ENCODE measurements at regions not wholly inside any gene's neighbourhood (a gene's known extent, or its start where the extent isn't known, plus 50 kb on each side); places are given as distances from the start of the nearest gene placed in this dataset.

- TF ChIP-seq EZH2 (IDR thresholded peaks at IDR 0.05; ENCODE audit: low read length): no peak
- TF ChIP-seq CTCF (optimal IDR thresholded peaks at IDR 0.05 in 1 of 3, IDR thresholded peaks at IDR 0.05 in 1 of 3, conservative IDR thresholded peaks at IDR 0.05 in 1 of 3; ENCODE audit: extremely low read depth in 1 of 3, insufficient read depth in 2 of 3, low read length in 3 of 3): no peak
Measured at GRCh38 chr10:90604636-90605035, 253.2 kb downstream of the HTR7 start.
